Neuronal stem cell (in vitro differentiated cells): ENCODE measurements at regions not wholly inside any gene's neighbourhood (a gene's known extent, or its start where the extent isn't known, plus 50 kb on each side); places are given as distances from the start of the nearest gene placed in this dataset.

Experiments used
- DNase-seq: peaks from one replicate; pipeline ENCODE4 v3.0.0-alpha.2; 2013; ENCODE audit warnings: low spot score
- H2AFZ ChIP-seq: one replicate; pipeline ENCODE4 v1.6.1; 2013; ENCODE audit warnings: mild to moderate bottlenecking, low read length, inconsistent platforms
- H2AK5ac ChIP-seq: 2 replicates; pipeline ENCODE4 v1.6.1; 2013; ENCODE audit warnings: low read depth, mild to moderate bottlenecking, inconsistent platforms, low read length, moderate library complexity, mixed read lengths
- H2BK120ac ChIP-seq: 2 replicates; pipeline ENCODE4 v1.6.1; 2013; ENCODE audit warnings: low read depth, mild to moderate bottlenecking, inconsistent platforms, low read length, moderate library complexity, mixed read lengths
- H2BK12ac ChIP-seq: one replicate; pipeline ENCODE4 v1.6.1; 2013; ENCODE audit warnings: low read length, inconsistent platforms
- H2BK15ac ChIP-seq: 2 replicates; pipeline ENCODE4 v1.6.1; 2013; ENCODE audit warnings: mild to moderate bottlenecking, low read length, inconsistent platforms, mixed read lengths
- H2BK5ac ChIP-seq: one replicate; pipeline ENCODE4 v1.6.1; 2013; ENCODE audit warnings: inconsistent platforms, mild to moderate bottlenecking, low read length, moderate library complexity
- H3K14ac ChIP-seq: one replicate; pipeline ENCODE4 v1.6.1; 2013; ENCODE audit warnings: low read length, inconsistent platforms
- H3K18ac ChIP-seq: 2 replicates; pipeline ENCODE4 v1.6.1; 2013; ENCODE audit warnings: low read length, inconsistent platforms
- H3K23ac ChIP-seq: 2 replicates; pipeline ENCODE4 v1.6.1; 2013; ENCODE audit warnings: low read depth, mild to moderate bottlenecking, mixed read lengths, low read length, inconsistent platforms; ENCODE audit not compliant: poor library complexity
- H3K27ac ChIP-seq: replicated peaks from 3 replicates; pipeline ENCODE4 v1.5.1; 2013; ENCODE audit warnings: low read length, inconsistent platforms
- H3K27me3 ChIP-seq, 3 experiments: 2 replicates each; pipeline ENCODE4 v1.6.1; 2013; ENCODE audit warnings: low read length in 3 of 3, mild to moderate bottlenecking in 2 of 3, inconsistent platforms in 1 of 3, low read depth in 1 of 3, mixed read lengths in 1 of 3, moderate library complexity in 1 of 3; ENCODE audit not compliant: control insufficient read depth in 3 of 3, insufficient read depth in 3 of 3
- H3K36me3 ChIP-seq, 2 donors: replicated peaks in 1 of 2; 2 replicates each; pipeline ENCODE4 v1.6.1; 2013; ENCODE audit warnings: low read length in 2 of 2; ENCODE audit not compliant: control insufficient read depth in 2 of 2, insufficient read depth in 2 of 2
- H3K4ac ChIP-seq: 2 replicates; pipeline ENCODE4 v1.6.1; 2013; ENCODE audit warnings: inconsistent platforms, mild to moderate bottlenecking, low read length, moderate library complexity
- H3K4me1 ChIP-seq, 2 donors: 1 replicate in 1 of 2; 2 replicates in 1 of 2; pipeline ENCODE4 v1.6.1; 2013; ENCODE audit warnings: low read length in 2 of 2, low read depth in 1 of 2; ENCODE audit not compliant: control insufficient read depth in 2 of 2, insufficient read depth in 1 of 2
- H3K4me2 ChIP-seq: one replicate; pipeline ENCODE4 v1.6.1; 2013; ENCODE audit warnings: mild to moderate bottlenecking, low read length, inconsistent platforms; ENCODE audit not compliant: insufficient read depth, poor library complexity, severe bottlenecking
- H3K4me3 ChIP-seq, 2 donors: 2 replicates each; pipeline ENCODE4 v1.5.1; 2013; ENCODE audit warnings: low read length in 2 of 2, mild to moderate bottlenecking in 2 of 2, inconsistent platforms in 1 of 2, moderate library complexity in 1 of 2
- H3K79me1 ChIP-seq: one replicate; pipeline ENCODE4 v1.6.1; 2013; ENCODE audit warnings: low read depth, mild to moderate bottlenecking, inconsistent platforms, low read length, moderate library complexity
- H3K9ac ChIP-seq: one replicate; pipeline ENCODE4 v1.6.1; 2013; ENCODE audit warnings: mild to moderate bottlenecking, low read depth, low read length, inconsistent platforms; ENCODE audit not compliant: poor library complexity
- H3K9me3 ChIP-seq, 2 donors: replicated peaks in 1 of 2; 2 replicates each; pipeline versions ENCODE3 to v1.6.1; 2013; ENCODE audit warnings: low read length in 2 of 2, mild to moderate bottlenecking in 2 of 2, inconsistent platforms in 1 of 2, low read depth in 1 of 2, mixed read lengths in 1 of 2, moderate library complexity in 1 of 2; ENCODE audit not compliant: control insufficient read depth in 2 of 2, insufficient read depth in 1 of 2
- H4K8ac ChIP-seq: one replicate; pipeline ENCODE4 v1.6.1; 2013; ENCODE audit warnings: low read depth, mild to moderate bottlenecking, inconsistent platforms, low read length, moderate library complexity
- H4K91ac ChIP-seq: one replicate; pipeline ENCODE4 v1.6.1; 2013; ENCODE audit warnings: low read length, low read depth, mild to moderate bottlenecking, inconsistent platforms; ENCODE audit not compliant: poor library complexity
- WGBS, 2 donors: extraction: QIAGEN DNeasy Blood & Tissue Kit; methylation state at CpG; one replicate each; pipeline ENCODE4 v1.1.7; 2013; ENCODE audit warnings: missing lambda C conversion rate in 2 of 2, mixed read lengths in 1 of 2; ENCODE audit not compliant: insufficient read length in 2 of 2, insufficient replicate concordance in 1 of 2; ENCODE audit errors: extremely low coverage in 2 of 2; 5-methylcytosine and 5-hydroxymethylcytosine counted together

- Histone ChIP-seq H2BK15ac (no peak overlapping the region), H2AFZ (no peak overlapping the region), H3K36me3 (no peaks in the 10 kb centered on the region), H2BK12ac (no peak overlapping the region), H3K23ac (no peak overlapping the region), H3K4me2 (no peak overlapping the region), H3K27ac (no peak overlapping the region), H3K27me3 (no peaks in the 10 kb centered on the region), H4K91ac (no peak overlapping the region), H2AK5ac (no peak overlapping the region), H3K14ac (no peak overlapping the region), H3K4ac (no peak overlapping the region), H3K9me3 (no peaks in the 10 kb centered on the region), H3K79me1 (no peaks in the 10 kb centered on the region), H4K8ac (no peak overlapping the region), H3K4me1 (peaks cover 0 to 2% of the 10 kb centered on the region in 2 donors), H2BK5ac (no peak overlapping the region), H3K9ac (no peak overlapping the region), H2BK120ac (no peak overlapping the region), H3K18ac (no peak overlapping the region), H3K4me3 (no peak overlapping the region)
- no peak for DNase-seq
Observed at GRCh38 chr10:4147245-4147644, 362.2 kb upstream of the KLF6 start.

DNA sequence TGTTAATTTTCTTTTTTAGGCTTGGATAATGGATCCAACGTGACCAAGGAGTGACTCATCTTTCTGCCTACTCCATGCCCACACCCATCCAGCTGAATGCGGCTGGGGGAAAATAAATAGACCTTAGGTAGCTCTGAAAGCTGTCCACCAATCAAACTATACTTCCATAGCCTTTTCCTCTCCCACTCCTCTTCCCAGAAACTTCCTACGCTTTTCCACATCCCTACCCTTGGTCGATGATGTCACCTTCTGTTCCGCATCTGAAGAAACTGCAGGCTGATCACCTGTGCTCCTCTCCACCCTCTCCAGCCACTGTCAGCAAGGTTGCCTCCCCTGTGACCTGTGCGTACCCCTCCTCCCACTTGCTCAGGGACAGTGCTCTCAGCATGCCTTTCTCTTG, 359.8 kb upstream of the KLF6 start:
- no peak overlapping the region for H3K4ac ChIP-seq
- no peak overlapping the region for H2BK12ac ChIP-seq
- H3K23ac ChIP-seq = no peak overlapping the region
- no CpG with 5 or more reads among the region's 6 CpGs for whole genome bisulfite sequencing, 2 donors
- no peak overlapping the region for H2BK120ac ChIP-seq
- no peak overlapping the region for H3K27ac ChIP-seq
- H2BK15ac ChIP-seq = no peak overlapping the region
- H3K36me3 ChIP-seq = no peaks in the 10 kb centered on the region
- peaks cover 4 to 12% of the 10 kb centered on the region in 2 donors for H3K9me3 ChIP-seq
- H2AFZ ChIP-seq = no peak overlapping the region
- H3K27me3 ChIP-seq = no peaks in the 10 kb centered on the region
- no peak overlapping the region for H3K14ac ChIP-seq
- no peak overlapping the region for H4K8ac ChIP-seq
- H3K9ac ChIP-seq = no peak overlapping the region
- no peak overlapping the region for H4K91ac ChIP-seq
- no peaks in the 10 kb centered on the region for H3K79me1 ChIP-seq
- no peak for DNase-seq
- no peak overlapping the region for H2BK5ac ChIP-seq
- no peak overlapping the region for H3K18ac ChIP-seq
- H3K4me3 ChIP-seq = no peak overlapping the region
- no peak overlapping the region for H3K4me2 ChIP-seq
- peaks cover 0 to 2% of the 10 kb centered on the region in 2 donors for H3K4me1 ChIP-seq
- no peak overlapping the region for H2AK5ac ChIP-seq

DNA sequence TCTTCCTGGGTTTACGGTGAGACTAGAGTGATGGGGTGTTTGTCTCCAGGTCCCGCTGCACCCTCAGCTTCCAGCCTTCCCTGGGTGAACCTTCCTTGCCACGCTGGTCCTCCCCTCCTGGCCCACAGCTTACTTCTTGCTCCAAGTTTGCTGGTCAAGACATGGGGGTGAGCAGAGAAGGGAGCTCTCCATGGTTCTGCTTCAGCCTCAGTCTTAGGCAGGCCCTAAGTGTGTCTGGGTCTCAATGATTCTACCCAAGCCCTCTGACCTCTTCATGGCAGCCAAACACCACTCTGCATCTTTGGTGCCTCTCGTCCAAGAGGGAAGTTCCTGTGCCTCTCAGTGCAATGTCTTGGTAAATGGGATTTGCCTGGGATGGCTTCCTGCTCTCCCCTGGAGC, 356.5 kb upstream of the KLF6 start:
- Histone ChIP-seq H2AFZ (no peak overlapping the region), H3K9me3 (peaks cover 4 to 12% of the 10 kb centered on the region in 2 donors), H2BK5ac (no peak overlapping the region), H3K4me3 (no peak overlapping the region), H3K14ac (no peak overlapping the region), H2BK12ac (no peak overlapping the region), H3K27ac (no peak overlapping the region), H2AK5ac (no peak overlapping the region), H3K4me1 (peaks cover 0 to 2% of the 10 kb centered on the region in 2 donors), H2BK120ac (no peak overlapping the region), H4K91ac (no peak overlapping the region), H3K18ac (no peak overlapping the region), H3K27me3 (no peaks in the 10 kb centered on the region), H3K9ac (no peak overlapping the region), H3K4me2 (no peak overlapping the region), H3K4ac (no peak overlapping the region), H2BK15ac (no peak overlapping the region), H3K79me1 (no peaks in the 10 kb centered on the region), H4K8ac (no peak overlapping the region), H3K36me3 (no peaks in the 10 kb centered on the region), H3K23ac (no peak overlapping the region)
- no CpG with 5 or more reads among the region's 4 CpGs for WGBS, 2 donors
- no peak for DNase-seq

DNA sequence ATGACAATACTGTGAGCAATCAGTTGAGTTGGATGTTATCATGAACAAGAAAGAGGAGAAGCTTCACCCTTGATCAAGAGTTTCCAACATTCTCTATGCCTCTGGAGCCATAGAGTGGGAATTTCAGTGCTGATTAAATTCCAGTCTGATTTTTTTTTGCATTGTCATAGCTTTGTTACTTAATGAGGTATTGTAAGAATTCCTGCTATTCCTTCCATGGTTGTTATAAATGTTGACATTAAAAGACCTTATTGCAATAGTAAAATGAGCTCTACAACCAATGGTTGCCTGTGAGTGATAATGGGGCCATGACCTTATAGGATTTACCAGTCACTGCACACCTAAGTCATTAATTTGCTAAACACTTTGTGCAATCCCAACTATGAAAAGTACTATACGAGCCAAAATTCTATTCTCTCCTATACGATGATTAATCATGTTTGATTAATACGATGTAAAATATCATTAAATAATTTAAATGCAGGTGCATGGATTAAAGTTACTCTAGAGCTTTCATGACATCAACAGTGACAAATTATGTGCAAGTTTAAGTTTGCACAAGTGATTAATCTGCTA, 353.2 kb upstream of the KLF6 start:
- DNase-seq = no peak
- Histone ChIP-seq H3K4me1 (peaks cover 0 to 4% of the 10 kb centered on the region in 2 donors), H2BK5ac (no peak overlapping the region), H3K23ac (no peak overlapping the region), H3K27ac (no peak overlapping the region), H2BK15ac (no peak overlapping the region), H2BK120ac (no peak overlapping the region), H3K79me1 (no peaks in the 10 kb centered on the region), H4K91ac (no peak overlapping the region), H3K4me2 (no peak overlapping the region), H3K14ac (no peak overlapping the region), H4K8ac (no peak overlapping the region), H2AFZ (no peak overlapping the region), H3K36me3 (no peaks in the 10 kb centered on the region), H3K9me3 (peaks cover 7 to 12% of the 10 kb centered on the region in 2 donors), H2AK5ac (no peak overlapping the region), H3K18ac (no peak overlapping the region), H3K4ac (no peak overlapping the region), H3K27me3 (no peaks in the 10 kb centered on the region), H3K9ac (no peak overlapping the region), H2BK12ac (no peak overlapping the region), H3K4me3 (no peak overlapping the region)
- no CpG with 5 or more reads among the region's 3 CpGs for WGBS, 2 donors
